ENCODE measurements at regions not wholly inside any gene's neighbourhood (a gene's known extent, or its start where the extent isn't known, plus 50 kb on each side); places are given as distances from the start of the nearest gene placed in this dataset.

DNA sequence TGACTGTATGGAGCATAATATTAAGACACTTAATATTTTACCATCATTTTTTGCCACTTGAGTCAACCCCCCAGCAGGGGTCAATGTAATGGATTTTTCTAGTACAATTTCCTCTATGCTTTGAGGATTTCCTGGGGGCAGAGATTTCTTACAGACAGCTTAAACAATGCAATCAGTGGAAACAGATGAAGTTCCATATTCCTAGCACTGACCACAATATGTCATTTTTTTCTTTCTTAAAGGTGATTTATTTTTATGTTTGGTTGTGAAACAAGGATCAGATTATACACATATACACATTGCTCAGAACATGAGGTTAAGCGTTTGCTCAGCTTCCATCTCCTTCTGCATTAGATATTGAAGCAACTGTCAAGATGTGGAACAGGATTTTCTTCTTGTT is 82.0 kb upstream of the ID4 start:
- Histone ChIP-seq H3K9ac (no peak overlapping the region), H3K4me1 (ENCODE audit: control insufficient read depth in 1 of 2, insufficient read depth in 2 of 2, low read depth in 1 of 2, low read length in 1 of 2) (no peaks in the 10 kb centered on the region; a peak in 1 of 4 replicates), H3K27ac (ENCODE audit: low read depth in 2 of 2, low read length in 1 of 2) (no peak overlapping the region), H3F3A (replicated peaks; ENCODE audit: insufficient read depth) (peaks cover 3% of the 10 kb centered on the region), H3K36me3 (replicated peaks in 1 of 2; ENCODE audit: control insufficient read depth in 1 of 2, insufficient read depth in 2 of 2, low read length in 1 of 2) (no peaks in the 10 kb centered on the region), H4K20me1 (ENCODE audit: insufficient read depth) (no peaks in the 10 kb centered on the region), H3K27me3 (ENCODE audit: insufficient read depth) (no peaks in the 10 kb centered on the region), H3K79me2 (ENCODE audit: insufficient read depth) (no peaks in the 10 kb centered on the region), H3K4me2 (no peak overlapping the region), H3K9me3 (no peaks in the 10 kb centered on the region), H3K4me3 (ENCODE audit: low read depth in 2 of 2, low read length in 1 of 2) (no peak overlapping the region), H3K9me2 (no peaks in the 10 kb centered on the region), H2AFZ (ENCODE audit: low read depth) (no peak overlapping the region)
- POLR2A ChIA-PET: no interaction called here
- CTCF ChIA-PET: no interaction called here
- DNase-seq: no peak
- no peak for TF ChIP-seq POLR2AphosphoS5 (IDR thresholded peaks at IDR 0.05; ENCODE audit: low read depth, low read length)
- no peak for TF ChIP-seq MXI1 (IDR thresholded peaks at IDR 0.05; ENCODE audit: low read depth, low read length)
- TF ChIP-seq, protein P1, sequence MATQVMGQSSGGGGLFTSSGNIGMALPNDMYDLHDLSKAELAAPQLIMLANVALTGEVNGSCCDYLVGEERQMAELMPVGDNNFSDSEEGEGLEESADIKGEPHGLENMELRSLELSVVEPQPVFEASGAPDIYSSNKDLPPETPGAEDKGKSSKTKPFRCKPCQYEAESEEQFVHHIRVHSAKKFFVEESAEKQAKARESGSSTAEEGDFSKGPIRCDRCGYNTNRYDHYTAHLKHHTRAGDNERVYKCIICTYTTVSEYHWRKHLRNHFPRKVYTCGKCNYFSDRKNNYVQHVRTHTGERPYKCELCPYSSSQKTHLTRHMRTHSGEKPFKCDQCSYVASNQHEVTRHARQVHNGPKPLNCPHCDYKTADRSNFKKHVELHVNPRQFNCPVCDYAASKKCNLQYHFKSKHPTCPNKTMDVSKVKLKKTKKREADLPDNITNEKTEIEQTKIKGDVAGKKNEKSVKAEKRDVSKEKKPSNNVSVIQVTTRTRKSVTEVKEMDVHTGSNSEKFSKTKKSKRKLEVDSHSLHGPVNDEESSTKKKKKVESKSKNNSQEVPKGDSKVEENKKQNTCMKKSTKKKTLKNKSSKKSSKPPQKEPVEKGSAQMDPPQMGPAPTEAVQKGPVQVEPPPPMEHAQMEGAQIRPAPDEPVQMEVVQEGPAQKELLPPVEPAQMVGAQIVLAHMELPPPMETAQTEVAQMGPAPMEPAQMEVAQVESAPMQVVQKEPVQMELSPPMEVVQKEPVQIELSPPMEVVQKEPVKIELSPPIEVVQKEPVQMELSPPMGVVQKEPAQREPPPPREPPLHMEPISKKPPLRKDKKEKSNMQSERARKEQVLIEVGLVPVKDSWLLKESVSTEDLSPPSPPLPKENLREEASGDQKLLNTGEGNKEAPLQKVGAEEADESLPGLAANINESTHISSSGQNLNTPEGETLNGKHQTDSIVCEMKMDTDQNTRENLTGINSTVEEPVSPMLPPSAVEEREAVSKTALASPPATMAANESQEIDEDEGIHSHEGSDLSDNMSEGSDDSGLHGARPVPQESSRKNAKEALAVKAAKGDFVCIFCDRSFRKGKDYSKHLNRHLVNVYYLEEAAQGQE (IDR thresholded peaks at IDR 0.05; ENCODE audit: low read depth, low read length): no peak
- TF ChIP-seq, protein P2, sequence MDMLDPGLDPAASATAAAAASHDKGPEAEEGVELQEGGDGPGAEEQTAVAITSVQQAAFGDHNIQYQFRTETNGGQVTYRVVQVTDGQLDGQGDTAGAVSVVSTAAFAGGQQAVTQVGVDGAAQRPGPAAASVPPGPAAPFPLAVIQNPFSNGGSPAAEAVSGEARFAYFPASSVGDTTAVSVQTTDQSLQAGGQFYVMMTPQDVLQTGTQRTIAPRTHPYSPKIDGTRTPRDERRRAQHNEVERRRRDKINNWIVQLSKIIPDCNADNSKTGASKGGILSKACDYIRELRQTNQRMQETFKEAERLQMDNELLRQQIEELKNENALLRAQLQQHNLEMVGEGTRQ (IDR thresholded peaks at IDR 0.05; ENCODE audit: borderline replicate concordance, low read depth, low read length): no peak
- no peak for TF ChIP-seq TEAD4 (IDR thresholded peaks at IDR 0.05; ENCODE audit: borderline replicate concordance, insufficient read depth)
- no peak for TF ChIP-seq EP300 (IDR thresholded peaks at IDR 0.05; ENCODE audit: borderline replicate concordance in 1 of 2, low read depth in 1 of 2, low read length in 1 of 2)
- no peak for TF ChIP-seq GABPA (IDR thresholded peaks at IDR 0.05; ENCODE audit: low read depth)
- TF ChIP-seq TCF12 (IDR thresholded peaks at IDR 0.05): no peak
- no peak for TF ChIP-seq JUND (IDR thresholded peaks at IDR 0.05)
- TF ChIP-seq RXRA (IDR thresholded peaks at IDR 0.05; ENCODE audit: borderline replicate concordance, low read depth): no peak
- TF ChIP-seq, protein P3, sequence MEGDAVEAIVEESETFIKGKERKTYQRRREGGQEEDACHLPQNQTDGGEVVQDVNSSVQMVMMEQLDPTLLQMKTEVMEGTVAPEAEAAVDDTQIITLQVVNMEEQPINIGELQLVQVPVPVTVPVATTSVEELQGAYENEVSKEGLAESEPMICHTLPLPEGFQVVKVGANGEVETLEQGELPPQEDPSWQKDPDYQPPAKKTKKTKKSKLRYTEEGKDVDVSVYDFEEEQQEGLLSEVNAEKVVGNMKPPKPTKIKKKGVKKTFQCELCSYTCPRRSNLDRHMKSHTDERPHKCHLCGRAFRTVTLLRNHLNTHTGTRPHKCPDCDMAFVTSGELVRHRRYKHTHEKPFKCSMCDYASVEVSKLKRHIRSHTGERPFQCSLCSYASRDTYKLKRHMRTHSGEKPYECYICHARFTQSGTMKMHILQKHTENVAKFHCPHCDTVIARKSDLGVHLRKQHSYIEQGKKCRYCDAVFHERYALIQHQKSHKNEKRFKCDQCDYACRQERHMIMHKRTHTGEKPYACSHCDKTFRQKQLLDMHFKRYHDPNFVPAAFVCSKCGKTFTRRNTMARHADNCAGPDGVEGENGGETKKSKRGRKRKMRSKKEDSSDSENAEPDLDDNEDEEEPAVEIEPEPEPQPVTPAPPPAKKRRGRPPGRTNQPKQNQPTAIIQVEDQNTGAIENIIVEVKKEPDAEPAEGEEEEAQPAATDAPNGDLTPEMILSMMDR (IDR thresholded peaks at IDR 0.05): no peak
- TF ChIP-seq TAF1 (IDR thresholded peaks at IDR 0.05; ENCODE audit: borderline replicate concordance, low read depth, low read length): no peak
- 90% methylated on average over 1 of the region's 1 CpG for WGBS (ENCODE audit: low lambda C conversion rate)
